Thyroid gland (tissue), 4 donors: ENCODE measurements at regions not wholly inside any gene's neighbourhood (a gene's known extent, or its start where the extent isn't known, plus 50 kb on each side); places are given as distances from the start of the nearest gene placed in this dataset.

Experiments
- DNase-seq, 2 donors: peaks; one replicate each; pipeline ENCODE4 v3.0.0-alpha.2; 2019
- H3K27ac ChIP-seq, 3 donors: fragments of 200-600 bp; sonication (generic); 1 replicate in 2 of 3; 2 replicates in 1 of 3; pipeline ENCODE4 v1.5.1; 2016 to 2019; ENCODE audit warnings: mild to moderate bottlenecking in 1 of 3, moderate library complexity in 1 of 3
- H3K27me3 ChIP-seq: fragments of 200-600 bp; sonication (generic); one replicate; pipeline ENCODE4 v1.5.1; 2019
- H3K36me3 ChIP-seq, 2 donors: fragments of 200-600 bp; sonication (generic); one replicate each; pipeline ENCODE4 v1.5.1; 2016 to 2019
- H3K4me1 ChIP-seq, 2 donors: fragments of 200-600 bp; sonication (generic); one replicate each; pipeline ENCODE4 v1.5.1; 2017 to 2019
- H3K4me3 ChIP-seq, 3 donors: fragments of 200-600 bp; sonication (generic); replicated peaks in 1 of 3; 1 replicate in 2 of 3; 2 replicates in 1 of 3; pipeline ENCODE4 v1.5.1; 2016; ENCODE audit warnings: mild to moderate bottlenecking in 1 of 3
- H3K9me3 ChIP-seq: fragments of 200-600 bp; sonication (generic); one replicate; pipeline ENCODE4 v1.5.1; 2017
- POLR2A ChIP-seq, 2 donors: fragments of 450-650 bp; IDR thresholded peaks; one replicate each; pipeline ENCODE4 v1.6.1; 2017; ENCODE audit warnings: antibody characterized with exemption in 2 of 2, mild to moderate bottlenecking in 2 of 2, moderate library complexity in 1 of 2
- WGBS, 2 donors: methylation state at CpG; one replicate each; pipeline ENCODE4 v1.1.5; 2017; 5-methylcytosine and 5-hydroxymethylcytosine counted together
- intact Hi-C: fragments of 100-400 bp; cut with DNase I; formaldehyde crosslinking; loops from one replicate; pipeline ENCODE4 v1.15.1; 2023
- TF ChIP-seq, protein P1 (sequence below), 6 experiments: fragments of 200-600 bp in 3 of 6; fragments of 450-650 bp in 3 of 6; sonication (generic) in 3 of 6; IDR thresholded peaks; one replicate each; pipeline ENCODE4 v1.5.1; 2016 to 2019; ENCODE audit warnings: antibody characterized with exemption in 6 of 6, mild to moderate bottlenecking in 2 of 6, inconsistent platforms in 1 of 6, moderate library complexity in 1 of 6

DNA sequence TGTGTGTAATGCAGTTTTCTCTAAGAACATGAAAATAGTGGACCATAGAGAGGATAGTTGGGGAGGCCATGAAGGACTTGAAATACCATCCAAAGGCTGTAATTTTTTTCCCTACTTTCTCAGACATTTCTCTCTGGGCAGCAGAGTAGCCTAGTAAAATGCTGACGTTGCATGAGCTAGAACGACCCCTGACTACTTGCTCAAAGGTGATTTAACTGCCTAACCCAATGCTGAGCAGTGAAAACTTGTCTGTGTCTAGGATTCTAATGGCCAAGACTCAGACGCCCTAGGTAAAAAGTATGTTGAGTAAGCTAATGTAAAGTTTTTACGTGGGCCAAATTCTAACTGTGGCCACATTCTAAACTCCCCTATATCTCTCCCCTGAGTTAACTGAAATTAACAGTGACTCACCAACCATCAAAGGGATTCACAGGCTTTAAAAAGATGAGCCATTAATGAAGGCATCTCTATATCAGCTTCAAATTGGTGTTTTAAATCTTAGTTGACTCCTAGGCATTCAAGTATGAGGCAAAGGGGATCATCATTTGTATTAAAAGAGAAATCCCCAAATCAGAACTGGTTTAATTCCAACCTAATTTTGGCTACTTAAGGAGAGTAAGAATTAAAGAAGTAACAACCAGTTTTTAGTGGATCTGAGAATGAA, 121.0 kb upstream of the GAS1 start:
- Histone ChIP-seq H3K4me3 (no peak overlapping the region), H3K9me3 (no peaks in the 10 kb centered on the region), H3K4me1 (peaks cover 16 to 22% of the 10 kb centered on the region in 2 donors), H3K36me3 (no peaks in the 10 kb centered on the region), H3K27me3 (no peaks in the 10 kb centered on the region), H3K27ac (no peak overlapping the region)
- intact Hi-C loops: no loop called here
- 82 to 90% methylated on average over 4 of the region's 4 CpGs for WGBS, 2 donors
- DNase-seq: no peak
- TF ChIP-seq, protein P1, sequence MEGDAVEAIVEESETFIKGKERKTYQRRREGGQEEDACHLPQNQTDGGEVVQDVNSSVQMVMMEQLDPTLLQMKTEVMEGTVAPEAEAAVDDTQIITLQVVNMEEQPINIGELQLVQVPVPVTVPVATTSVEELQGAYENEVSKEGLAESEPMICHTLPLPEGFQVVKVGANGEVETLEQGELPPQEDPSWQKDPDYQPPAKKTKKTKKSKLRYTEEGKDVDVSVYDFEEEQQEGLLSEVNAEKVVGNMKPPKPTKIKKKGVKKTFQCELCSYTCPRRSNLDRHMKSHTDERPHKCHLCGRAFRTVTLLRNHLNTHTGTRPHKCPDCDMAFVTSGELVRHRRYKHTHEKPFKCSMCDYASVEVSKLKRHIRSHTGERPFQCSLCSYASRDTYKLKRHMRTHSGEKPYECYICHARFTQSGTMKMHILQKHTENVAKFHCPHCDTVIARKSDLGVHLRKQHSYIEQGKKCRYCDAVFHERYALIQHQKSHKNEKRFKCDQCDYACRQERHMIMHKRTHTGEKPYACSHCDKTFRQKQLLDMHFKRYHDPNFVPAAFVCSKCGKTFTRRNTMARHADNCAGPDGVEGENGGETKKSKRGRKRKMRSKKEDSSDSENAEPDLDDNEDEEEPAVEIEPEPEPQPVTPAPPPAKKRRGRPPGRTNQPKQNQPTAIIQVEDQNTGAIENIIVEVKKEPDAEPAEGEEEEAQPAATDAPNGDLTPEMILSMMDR (IDR thresholded peaks at IDR 0.05): no peak
- no peak for TF ChIP-seq POLR2A (IDR thresholded peaks at IDR 0.05)

DNA sequence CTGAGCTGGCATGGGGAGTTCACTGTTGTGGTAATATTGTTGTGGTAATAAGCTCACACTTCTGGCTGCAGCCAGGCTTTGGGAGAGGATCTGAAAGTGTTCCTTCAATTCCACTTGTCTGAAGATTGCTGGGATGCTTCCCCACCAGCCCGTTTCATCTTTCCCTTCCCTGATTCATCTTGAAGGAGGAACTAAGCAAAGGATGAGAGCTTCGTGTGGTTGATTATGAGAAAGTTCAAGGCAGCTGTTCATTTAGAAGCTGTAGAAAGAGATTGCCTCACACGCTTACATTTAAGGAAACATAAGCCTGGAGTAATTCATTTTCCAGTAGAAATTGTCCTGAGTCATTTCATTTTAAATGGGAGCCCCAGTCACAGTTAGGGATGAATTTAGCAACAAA, 122.4 kb upstream of the GAS1 start:
- 67 to 76% methylated on average over 3 of the region's 3 CpGs for WGBS, 2 donors
- no peak for DNase-seq
- TF ChIP-seq, protein P1 (IDR thresholded peaks at IDR 0.05): no peak
- TF ChIP-seq POLR2A (IDR thresholded peaks at IDR 0.05): no peak
- intact Hi-C loops: no loop called here
- no peaks in the 10 kb centered on the region for H3K27me3 ChIP-seq
- H3K4me3 ChIP-seq: no peak overlapping the region
- no peak overlapping the region for H3K27ac ChIP-seq
- peaks cover 5 to 8% of the 10 kb centered on the region in 2 donors for H3K4me1 ChIP-seq
- no peaks in the 10 kb centered on the region for H3K9me3 ChIP-seq
- H3K36me3 ChIP-seq: no peaks in the 10 kb centered on the region

DNA sequence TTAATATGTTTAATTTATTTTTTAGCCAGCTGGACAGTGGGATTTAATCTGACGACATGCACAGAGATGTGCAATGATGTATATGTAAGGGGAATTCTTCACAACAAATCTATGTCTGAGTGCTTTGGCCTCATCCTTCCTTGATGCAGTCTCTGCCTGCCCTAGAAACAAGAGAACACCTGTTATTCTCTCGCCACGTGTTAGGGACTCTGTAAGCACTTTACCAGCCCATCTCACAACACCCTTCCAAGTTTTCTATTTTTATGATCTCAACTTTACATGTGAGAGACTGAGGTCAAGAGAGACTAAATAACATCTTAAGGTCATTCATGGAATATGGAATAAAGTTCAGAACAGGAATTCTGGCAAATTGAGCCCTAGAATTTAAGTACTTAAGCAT, 123.0 kb upstream of the GAS1 start:
- Histone ChIP-seq H3K4me1 (peaks cover 0 to 2% of the 10 kb centered on the region in 2 donors), H3K4me3 (no peak overlapping the region), H3K36me3 (no peaks in the 10 kb centered on the region), H3K9me3 (no peaks in the 10 kb centered on the region), H3K27ac (no peak overlapping the region), H3K27me3 (no peaks in the 10 kb centered on the region)
- intact Hi-C loops: no loop called here
- 89 to 95% methylated on average over 3 of the region's 3 CpGs for whole genome bisulfite sequencing, 2 donors
- TF ChIP-seq, protein P1 (IDR thresholded peaks at IDR 0.05): no peak
- TF ChIP-seq POLR2A (IDR thresholded peaks at IDR 0.05): no peak
- no peak for DNase-seq

DNA sequence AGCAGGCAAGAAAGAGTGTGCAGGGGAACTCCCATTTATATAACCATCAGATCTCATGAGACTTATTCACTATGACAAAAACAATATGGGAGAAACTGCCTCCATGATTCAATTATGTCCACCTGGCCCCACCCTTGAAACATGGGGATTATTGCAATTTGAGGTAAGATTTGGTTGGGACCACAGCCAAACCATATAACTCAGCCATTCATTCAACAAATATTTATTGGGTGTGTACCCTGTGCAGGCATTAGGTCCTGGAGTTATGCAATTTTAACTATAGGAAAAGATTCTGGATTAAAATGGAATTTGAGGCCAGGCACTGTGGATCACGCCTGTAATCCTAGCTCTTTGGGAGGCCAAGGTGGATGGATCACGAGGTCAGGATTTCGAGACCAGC, 124.2 kb upstream of the GAS1 start:
- H3K4me3 ChIP-seq: no peak overlapping the region
- H3K27me3 ChIP-seq: no peaks in the 10 kb centered on the region
- H3K9me3 ChIP-seq: no peaks in the 10 kb centered on the region
- H3K4me1 ChIP-seq: no peaks in the 10 kb centered on the region
- 93 to 100% methylated on average over 3 of the region's 3 CpGs for WGBS, 2 donors
- no peaks in the 10 kb centered on the region for H3K36me3 ChIP-seq
- intact Hi-C loops: no loop called here
- TF ChIP-seq, protein P1 (IDR thresholded peaks at IDR 0.05): no peak
- TF ChIP-seq POLR2A (IDR thresholded peaks at IDR 0.05): no peak
- no peak for DNase-seq
- H3K27ac ChIP-seq: no peak overlapping the region

DNA sequence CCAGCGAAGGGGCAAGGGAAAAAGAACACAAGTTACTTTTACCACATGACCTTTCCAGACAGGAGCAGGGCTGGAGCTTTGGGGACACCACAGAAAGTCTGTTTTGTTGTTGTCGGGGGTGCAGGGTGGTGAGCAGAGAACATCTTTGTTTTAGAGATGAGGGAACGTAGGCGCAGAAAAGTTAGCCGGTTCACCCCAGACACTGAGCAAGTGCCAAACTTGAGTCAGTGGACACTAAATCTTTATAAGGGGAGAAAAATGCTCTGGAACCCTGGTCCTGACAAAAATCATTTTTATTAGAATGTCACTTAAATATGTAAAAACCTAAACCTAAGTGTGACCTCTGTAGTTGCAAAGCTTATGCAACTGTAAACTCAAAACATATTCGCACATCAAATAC, 126.4 kb upstream of the GAS1 start:
- no peak for TF ChIP-seq POLR2A (IDR thresholded peaks at IDR 0.05)
- TF ChIP-seq, protein P1 (IDR thresholded peaks at IDR 0.05): no peak
- no peak for DNase-seq
- H3K4me3 ChIP-seq: no peak overlapping the region
- no peaks in the 10 kb centered on the region for H3K36me3 ChIP-seq
- H3K9me3 ChIP-seq: no peaks in the 10 kb centered on the region
- H3K27me3 ChIP-seq: no peaks in the 10 kb centered on the region
- 95% methylated on average over 6 of the region's 6 CpGs for WGBS, 2 donors
- intact Hi-C loops: no loop called here
- no peak overlapping the region for H3K27ac ChIP-seq
- no peaks in the 10 kb centered on the region for H3K4me1 ChIP-seq
